K562 (cell line): ENCODE measurements at regions not wholly inside any gene's neighbourhood (a gene's known extent, or its start where the extent isn't known, plus 50 kb on each side); places are given as distances from the start of the nearest gene placed in this dataset.

Source experiments
- ATAC-seq: fragments of 200-7000 bp; cut with Tn5 transposase; 3 replicates; pipeline ENCODE4 v1.9.1; 2020; ENCODE audit warnings: moderate library complexity
- BruUV-seq: library from RNA; stranded (reverse); fragments of 400-500 nt; replicated peaks from 2 replicates; lab custom pipeline; 2021; lab: Mats Ljungman, UMichigan
- CTCF ChIA-PET: fragments of 300-600 bp; formaldehyde crosslinking; extraction: SDS; loops from one replicate; lab custom pipeline; 2021; ENCODE audit warnings: low intra/inter-chr PET ratio; lab: Yijun Ruan, JAX
- POLR2A ChIA-PET: fragments of 300-600, 350-650 bp; sonication (Branson Sonifier 250); formaldehyde crosslinking; extraction: SDS; loops from one replicate; lab custom pipeline; 2021; ENCODE audit warnings: antibody characterized with exemption, inconsistent platforms; lab: Yijun Ruan, JAX
- DNase-seq, 4 experiments: peaks; one replicate each; pipeline versions ENCODE4 v3.0.0 to v3.0.0-alpha.2; 2011 to 2018; ENCODE audit warnings: low spot score in 3 of 4, mixed read lengths in 3 of 4; ENCODE audit errors: extremely low read depth in 1 of 4
- FAIRE-seq: peaks from 2 replicates; lab custom pipeline; 2011; peaks lifted over from hg19 to GRCh38; lab: Jason Lieb, UNC
- H2AFZ ChIP-seq: 2 replicates; pipeline ENCODE4 v1.6.0; 2011; ENCODE audit warnings: low read depth, low read length, control low read depth, inconsistent platforms
- H3K27ac ChIP-seq: fragments of 200-600 bp; 3 replicates; pipeline ENCODE4 v1.8.0; 2011; ENCODE audit warnings: low read depth, mild to moderate bottlenecking, control low read depth, inconsistent platforms, low read length, moderate library complexity, mixed read lengths; ENCODE audit errors: extremely low read depth
- H3K27me3 ChIP-seq, 2 experiments: fragments of 300-600 bp in 1 of 2; 2 replicates in 1 of 2; 3 replicates in 1 of 2; pipeline versions ENCODE4 v1.6.0 to v1.8.0; 2011; ENCODE audit warnings: inconsistent platforms in 2 of 2, low read length in 2 of 2, mild to moderate bottlenecking in 1 of 2, mixed read lengths in 1 of 2, moderate library complexity in 1 of 2; ENCODE audit not compliant: control insufficient read depth in 2 of 2, insufficient read depth in 2 of 2
- H3K36me3 ChIP-seq: fragments of 300-600 bp; 3 replicates; pipeline ENCODE4 v1.8.0; 2011; ENCODE audit warnings: mild to moderate bottlenecking, low read length, inconsistent platforms; ENCODE audit not compliant: control insufficient read depth, insufficient read depth
- H3K4me1 ChIP-seq, 2 experiments: fragments of 200-600 bp in 1 of 2; replicated peaks in 1 of 2; 2 replicates in 1 of 2; 3 replicates in 1 of 2; pipeline versions ENCODE4 v1.5.1 to v1.8.0; 2011; ENCODE audit warnings: inconsistent platforms in 2 of 2, low read length in 2 of 2, mild to moderate bottlenecking in 1 of 2, mixed read lengths in 1 of 2, moderate library complexity in 1 of 2; ENCODE audit not compliant: control insufficient read depth in 2 of 2, insufficient read depth in 2 of 2
- H3K4me2 ChIP-seq: 2 replicates; pipeline ENCODE4 v1.6.1; 2011; ENCODE audit warnings: low read length, control low read depth, inconsistent platforms, mixed read lengths; ENCODE audit not compliant: insufficient read depth
- H3K4me3 ChIP-seq: fragments of 200-600 bp; sonication (generic), shearing (Covaris generic); 2 replicates; pipeline ENCODE4 v1.5.1; 2016; ENCODE audit warnings: control low read depth, inconsistent platforms
- H3K79me2 ChIP-seq: fragments of 200-600 bp; 3 replicates; pipeline ENCODE4 v1.8.0; 2011; ENCODE audit warnings: low read length, inconsistent platforms; ENCODE audit not compliant: control insufficient read depth, insufficient read depth
- H3K9ac ChIP-seq, 2 experiments: 2 replicates each; pipeline versions ENCODE4 v1.6.0 to v1.6.1; 2011; ENCODE audit warnings: low read depth in 2 of 2, low read length in 2 of 2, control low read depth in 1 of 2, inconsistent platforms in 1 of 2, mild to moderate bottlenecking in 1 of 2, mixed read lengths in 1 of 2; ENCODE audit not compliant: insufficient read depth in 1 of 2
- H3K9me1 ChIP-seq: one replicate; pipeline ENCODE4 v1.6.0; 2011; ENCODE audit warnings: inconsistent platforms, mild to moderate bottlenecking, low read length, moderate library complexity; ENCODE audit not compliant: control insufficient read depth, insufficient read depth
- H3K9me3 ChIP-seq: replicated peaks from 2 replicates; pipeline ENCODE4 v1.5.1; 2011; ENCODE audit warnings: low read depth, low read length, inconsistent platforms; ENCODE audit not compliant: control insufficient read depth, insufficient read depth
- H4K20me1 ChIP-seq: replicated peaks from 2 replicates; pipeline ENCODE4 v1.6.1; 2011; ENCODE audit warnings: low read length, inconsistent platforms, mixed read lengths; ENCODE audit not compliant: control insufficient read depth, insufficient read depth
- ELF2 ChIP-seq: fragments of 250-450 bp; sonication (Bioruptor Pico); IDR thresholded peaks from 2 replicates; pipeline ENCODE4 v1.5.0; 2021; ENCODE audit warnings: mild to moderate bottlenecking
- FOXJ2 ChIP-seq: fragments of 200-800 bp; sonication (Bioruptor generic); IDR thresholded peaks from 2 replicates; pipeline ENCODE4 v1.6.1; 2016; ENCODE audit warnings: missing genetic modification characterization, missing compliant biosample characterization
- GABPB1 ChIP-seq: sonication (generic); formaldehyde crosslinking; IDR thresholded peaks from 2 replicates; pipeline ENCODE4 v1.8.0; 2022; ENCODE audit warnings: mild to moderate bottlenecking, missing genetic modification reagents
- GTF2A2 ChIP-seq: IDR thresholded peaks from 2 replicates; pipeline ENCODE4 v1.6.1; 2016; ENCODE audit warnings: mild to moderate bottlenecking, missing genetic modification characterization, missing compliant biosample characterization
- HMGN3 ChIP-seq: IDR thresholded peaks from 2 replicates; pipeline ENCODE4 v1.6.1; 2011; ENCODE audit warnings: borderline replicate concordance, low read depth, mild to moderate bottlenecking, mixed read lengths, low read length; ENCODE audit not compliant: insufficient read length; ENCODE audit errors: extremely low read depth
- KAT2B ChIP-seq: IDR thresholded peaks from one replicate; pipeline ENCODE4 v1.6.1; 2012; ENCODE audit warnings: low read depth, mild to moderate bottlenecking, control low read depth, inconsistent platforms, low read length, moderate library complexity
- KDM4B ChIP-seq, 2 experiments: fragments of 450-650 bp in 1 of 2; sonication (generic) in 1 of 2; IDR thresholded peaks; 2 replicates each; pipeline ENCODE4 v1.6.1; 2016 to 2017; ENCODE audit warnings: borderline replicate concordance in 2 of 2, antibody characterized with exemption in 1 of 2, low read depth in 1 of 2, mild to moderate bottlenecking in 1 of 2
- MBD2 ChIP-seq: sonication (generic); IDR thresholded peaks from 2 replicates; pipeline ENCODE4 v1.6.1; 2016; ENCODE audit warnings: low read depth, borderline replicate concordance
- MYBL2 ChIP-seq, 2 experiments: fragments of 450-650 bp in 1 of 2; sonication (generic) in 1 of 2; formaldehyde crosslinking in 1 of 2; IDR thresholded peaks; 2 replicates each; pipeline versions ENCODE4 v1.6.1 to v1.8.1; 2017 to 2022; ENCODE audit warnings: borderline replicate concordance in 1 of 2, inconsistent platforms in 1 of 2, low read depth in 1 of 2, mild to moderate bottlenecking in 1 of 2, missing genetic modification reagents in 1 of 2, moderate library complexity in 1 of 2
- NFRKB ChIP-seq: fragments of 450-650 bp; IDR thresholded peaks from 2 replicates; pipeline ENCODE4 v1.6.1; 2016; ENCODE audit warnings: low read depth
- SRSF9 ChIP-seq: fragments of 200-400 bp; formaldehyde crosslinking; IDR thresholded peaks from 2 replicates; pipeline ENCODE4 v1.6.1; 2017; ENCODE audit warnings: low read depth, low read length, borderline replicate concordance
- STAT5B ChIP-seq: fragments of 250-450 bp; sonication (Bioruptor Pico); IDR thresholded peaks from 2 replicates; pipeline ENCODE4 v1.8.0; 2021; ENCODE audit warnings: mild to moderate bottlenecking, inconsistent platforms
- TBP ChIP-seq: optimal IDR thresholded peaks from 2 replicates; pipeline ENCODE3; 2011; ENCODE audit warnings: low read depth, low read length, improper control_type of control experiment
- ZNF324 ChIP-seq: fragments of 250-450 bp; sonication (Bioruptor Pico); IDR thresholded peaks from 2 replicates; pipeline ENCODE4 v1.4.0; 2020; ENCODE audit warnings: mild to moderate bottlenecking
- ZNF583 ChIP-seq: fragments of 250-450 bp; sonication (Bioruptor Pico); IDR thresholded peaks from 2 replicates; pipeline ENCODE4 v1.4.0; 2020
- ZNF644 ChIP-seq: fragments of 200-800 bp; sonication (Bioruptor generic); IDR thresholded peaks from 2 replicates; pipeline ENCODE4 v1.6.1; 2016; ENCODE audit warnings: low read depth, missing genetic modification characterization, missing compliant biosample characterization
- ZSCAN32 ChIP-seq: fragments of 450-650 bp; formaldehyde crosslinking; IDR thresholded peaks from 2 replicates; pipeline ENCODE4 v1.4.0; 2020; ENCODE audit warnings: mild to moderate bottlenecking, moderate library complexity
- WGBS: fragments of 100-300 bp; shearing (Covaris generic); methylation state at CpG from one replicate; pipeline ENCODE4 v1.1.6; 2016; ENCODE audit warnings: low coverage, mixed read lengths; ENCODE audit not compliant: insufficient coverage; ENCODE audit errors: missing lambda C conversion rate; 5-methylcytosine and 5-hydroxymethylcytosine counted together
- in situ Hi-C: fragments of 300-500 bp; cut with MboI; formaldehyde crosslinking; loops from 4 replicates; pipeline ENCODE4 v1.15.0; 2018; ENCODE audit warnings: inconsistent platforms, mixed read lengths
- intact Hi-C: fragments of 100-400 bp; cut with micrococcal nuclease; formaldehyde crosslinking; loops from 2 replicates; pipeline ENCODE4 v1.14.2; 2022
- TF ChIP-seq, protein P1 (sequence below): fragments of 450-650 bp; IDR thresholded peaks from 2 replicates; pipeline ENCODE4 v1.6.1; 2014; ENCODE audit warnings: low read depth, mild to moderate bottlenecking, moderate library complexity, borderline replicate concordance

DNA sequence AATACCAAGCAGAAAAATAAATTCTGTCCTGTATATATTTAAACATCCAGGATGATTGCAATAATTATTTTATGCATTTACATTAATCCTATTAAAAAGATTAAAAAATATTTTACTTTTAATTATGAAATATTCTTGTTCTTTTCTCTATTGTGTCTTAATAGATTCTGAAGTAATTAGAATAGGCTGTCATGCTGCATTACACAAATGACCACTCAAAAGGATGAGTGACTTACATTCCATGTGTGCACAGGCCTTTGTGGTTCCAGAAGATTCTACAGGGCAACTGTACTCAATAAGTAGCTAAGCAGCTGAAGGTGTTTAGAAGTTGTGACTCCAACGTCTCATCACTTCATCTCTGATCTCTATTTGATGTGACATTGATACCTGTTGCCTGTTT lies 745.9 kb upstream of the CCDC179 start:
- TF ChIP-seq ZSCAN32 (CRISPR knock-in tag): no peak
- TF ChIP-seq MBD2: no peak
- TF ChIP-seq NFRKB: no peak
- TF ChIP-seq ZNF644: no peak
- TF ChIP-seq, all 486 proteins: peak for 0
- Histone ChIP-seq H3K9me3 (no peaks in the 10 kb centered on the region), H3K4me3 (no peak overlapping the region), H4K20me1 (no peaks in the 10 kb centered on the region), H3K36me3 (no peaks in the 10 kb centered on the region), H2AFZ (no peak overlapping the region), H3K4me2 (no peak overlapping the region), H3K79me2 (no peaks in the 10 kb centered on the region), H3K27me3 (no peaks in the 10 kb centered on the region), H3K27ac (no peak overlapping the region), H3K9ac (no peak overlapping the region), H3K9me1 (no peaks in the 10 kb centered on the region), H3K4me1 (no peaks in the 10 kb centered on the region)
- intact Hi-C loops: no loop called here
- FAIRE-seq: no peak
- no peak for DNase-seq
- ChIA-PET POLR2A (no interaction called here), CTCF (no interaction called here)
- 0% methylated on average over 1 of the region's 1 CpG for WGBS
- no TSS peak for BruUV-seq
- in situ Hi-C loops: no loop called here
- no peak for ATAC-seq

DNA sequence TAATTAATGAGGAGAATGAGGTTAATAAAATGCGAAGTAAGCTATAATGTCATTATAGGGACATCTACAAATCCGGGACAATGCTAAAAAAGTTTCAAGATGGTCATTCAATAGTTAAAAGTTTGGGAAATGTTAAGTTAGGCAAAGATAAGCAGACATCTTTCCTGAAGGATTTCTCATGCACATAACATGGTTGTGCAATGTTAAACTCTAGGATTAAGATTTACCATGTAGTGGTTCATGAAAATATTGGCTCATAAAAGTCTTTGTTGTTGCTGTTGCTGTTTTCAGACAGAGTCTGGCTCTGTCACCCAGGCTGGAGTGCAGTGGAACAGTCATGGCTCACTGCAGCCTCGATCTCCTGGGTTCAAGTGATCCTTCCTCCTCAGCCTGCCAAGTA lies 751.5 kb upstream of the CCDC179 start:
- H3K9me1 ChIP-seq: no peaks in the 10 kb centered on the region
- no peak for DNase-seq
- no peak overlapping the region for H2AFZ ChIP-seq
- H4K20me1 ChIP-seq: no peaks in the 10 kb centered on the region
- no peak overlapping the region for H3K4me3 ChIP-seq
- intact Hi-C loops (no loop called here), in situ Hi-C loops (no loop called here)
- H3K27ac ChIP-seq: no peak overlapping the region
- ChIA-PET CTCF (no interaction called here), POLR2A (no interaction called here)
- no TSS peak for BruUV-seq
- no peaks in the 10 kb centered on the region; the same call in 1 of the 2 replicates for H3K9me3 ChIP-seq
- no peaks in the 10 kb centered on the region for H3K4me1 ChIP-seq
- no peaks in the 10 kb centered on the region for H3K79me2 ChIP-seq
- no peaks in the 10 kb centered on the region for H3K27me3 ChIP-seq
- ATAC-seq: no peak
- no peak overlapping the region for H3K9ac ChIP-seq
- H3K36me3 ChIP-seq: no peaks in the 10 kb centered on the region
- no peak for FAIRE-seq
- 0% methylated on average over 3 of the region's 3 CpGs for WGBS
- no peak overlapping the region for H3K4me2 ChIP-seq
- TF ChIP-seq STAT5B (no peak), MYBL2 (IDR thresholded peaks at IDR 0.05; ENCODE audit: low read depth) (no peak), MYBL2 (CRISPR knock-in tag; IDR thresholded peaks at IDR 0.05; ENCODE audit: borderline replicate concordance) (no peak), TBP (no peak), ZNF583 (CRISPR knock-in tag) (no peak), GABPB1 (no peak), GTF2A2 (tag) (no peak), HMGN3 (no peak), ELF2 (no peak), KDM4B (IDR thresholded peaks at IDR 0.05; ENCODE audit: borderline replicate concordance in 2 of 2, low read depth in 1 of 2) (no peak), ZNF324 (CRISPR knock-in tag) (no peak), FOXJ2 (tag) (no peak), KAT2B (no peak), SRSF9 (no peak)
- TF ChIP-seq, protein P1, sequence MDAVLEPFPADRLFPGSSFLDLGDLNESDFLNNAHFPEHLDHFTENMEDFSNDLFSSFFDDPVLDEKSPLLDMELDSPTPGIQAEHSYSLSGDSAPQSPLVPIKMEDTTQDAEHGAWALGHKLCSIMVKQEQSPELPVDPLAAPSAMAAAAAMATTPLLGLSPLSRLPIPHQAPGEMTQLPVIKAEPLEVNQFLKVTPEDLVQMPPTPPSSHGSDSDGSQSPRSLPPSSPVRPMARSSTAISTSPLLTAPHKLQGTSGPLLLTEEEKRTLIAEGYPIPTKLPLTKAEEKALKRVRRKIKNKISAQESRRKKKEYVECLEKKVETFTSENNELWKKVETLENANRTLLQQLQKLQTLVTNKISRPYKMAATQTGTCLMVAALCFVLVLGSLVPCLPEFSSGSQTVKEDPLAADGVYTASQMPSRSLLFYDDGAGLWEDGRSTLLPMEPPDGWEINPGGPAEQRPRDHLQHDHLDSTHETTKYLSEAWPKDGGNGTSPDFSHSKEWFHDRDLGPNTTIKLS: no peak
